HEK293 (cell line): ENCODE measurements at regions not wholly inside any gene's neighbourhood (a gene's known extent, or its start where the extent isn't known, plus 50 kb on each side); places are given as distances from the start of the nearest gene placed in this dataset.

Source experiments
- ZIC2 ChIP-seq: fragments of 450-650 bp; formaldehyde crosslinking; IDR thresholded peaks from 2 replicates; pipeline ENCODE4 v1.5.1; 2016; ENCODE audit warnings: missing biosample characterization, missing genetic modification characterization
- ZNF175 ChIP-seq: fragments of 450-650 bp; formaldehyde crosslinking; IDR thresholded peaks from 2 replicates; pipeline ENCODE4 v1.5.1; 2016; ENCODE audit warnings: missing biosample characterization, missing genetic modification characterization
- ZNF366 ChIP-seq: fragments of 450-650 bp; formaldehyde crosslinking; conservative IDR thresholded peaks from 2 replicates; pipeline ENCODE4 v1.5.1; 2016; ENCODE audit warnings: missing biosample characterization, missing genetic modification characterization
- ZNF664 ChIP-seq: fragments of 450-650 bp; formaldehyde crosslinking; IDR thresholded peaks from 2 replicates; pipeline ENCODE4 v1.5.1; 2016; ENCODE audit warnings: missing biosample characterization, missing genetic modification characterization
- ZNF747 ChIP-seq: fragments of 450-650 bp; formaldehyde crosslinking; IDR thresholded peaks from 2 replicates; pipeline ENCODE4 v1.5.1; 2016; ENCODE audit warnings: missing biosample characterization, missing genetic modification characterization
- ZNF776 ChIP-seq: fragments of 450-650 bp; formaldehyde crosslinking; IDR thresholded peaks from 2 replicates; pipeline ENCODE4 v1.5.0; 2017; ENCODE audit warnings: missing biosample characterization, missing genetic modification characterization, borderline replicate concordance
- TF ChIP-seq, protein P1 (sequence below): fragments of 450-650 bp; formaldehyde crosslinking; IDR thresholded peaks from 2 replicates; pipeline ENCODE4 v1.5.1; 2016; ENCODE audit warnings: missing biosample characterization, missing genetic modification characterization
- TF ChIP-seq, protein P2 (sequence below): fragments of 450-650 bp; formaldehyde crosslinking; IDR thresholded peaks from 2 replicates; pipeline ENCODE4 v1.5.1; 2016; ENCODE audit warnings: missing biosample characterization, missing genetic modification characterization, borderline replicate concordance
- TF ChIP-seq, protein P3 (sequence below): fragments of 450-650 bp; formaldehyde crosslinking; IDR thresholded peaks from 2 replicates; pipeline ENCODE4 v1.5.1; 2016; ENCODE audit warnings: missing biosample characterization, missing genetic modification characterization
- TF ChIP-seq, protein P4 (sequence below): fragments of 450-650 bp; formaldehyde crosslinking; IDR thresholded peaks from 2 replicates; pipeline ENCODE4 v1.5.1; 2016; ENCODE audit warnings: missing biosample characterization, missing genetic modification characterization, low read depth

DNA sequence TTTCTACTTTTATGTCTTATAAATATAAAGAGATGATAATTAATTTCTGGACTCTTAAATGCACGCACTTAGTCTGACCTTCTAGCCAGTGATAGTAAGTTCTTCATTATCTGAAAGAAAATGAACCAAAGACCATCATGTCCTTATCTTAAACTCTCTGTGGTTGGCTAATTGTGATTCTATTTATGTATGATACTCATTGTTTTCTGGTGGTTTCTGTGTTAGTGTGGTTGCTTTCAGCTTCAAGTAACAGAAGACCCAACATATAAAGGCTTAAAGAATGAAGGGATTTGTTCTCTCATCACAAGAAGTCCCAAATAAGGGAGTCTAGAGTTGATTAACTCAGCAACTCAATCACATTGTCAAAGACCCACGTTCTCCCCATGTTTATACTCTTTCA is 225.2 kb upstream of the TANK start:
- TF ChIP-seq, protein P1, sequence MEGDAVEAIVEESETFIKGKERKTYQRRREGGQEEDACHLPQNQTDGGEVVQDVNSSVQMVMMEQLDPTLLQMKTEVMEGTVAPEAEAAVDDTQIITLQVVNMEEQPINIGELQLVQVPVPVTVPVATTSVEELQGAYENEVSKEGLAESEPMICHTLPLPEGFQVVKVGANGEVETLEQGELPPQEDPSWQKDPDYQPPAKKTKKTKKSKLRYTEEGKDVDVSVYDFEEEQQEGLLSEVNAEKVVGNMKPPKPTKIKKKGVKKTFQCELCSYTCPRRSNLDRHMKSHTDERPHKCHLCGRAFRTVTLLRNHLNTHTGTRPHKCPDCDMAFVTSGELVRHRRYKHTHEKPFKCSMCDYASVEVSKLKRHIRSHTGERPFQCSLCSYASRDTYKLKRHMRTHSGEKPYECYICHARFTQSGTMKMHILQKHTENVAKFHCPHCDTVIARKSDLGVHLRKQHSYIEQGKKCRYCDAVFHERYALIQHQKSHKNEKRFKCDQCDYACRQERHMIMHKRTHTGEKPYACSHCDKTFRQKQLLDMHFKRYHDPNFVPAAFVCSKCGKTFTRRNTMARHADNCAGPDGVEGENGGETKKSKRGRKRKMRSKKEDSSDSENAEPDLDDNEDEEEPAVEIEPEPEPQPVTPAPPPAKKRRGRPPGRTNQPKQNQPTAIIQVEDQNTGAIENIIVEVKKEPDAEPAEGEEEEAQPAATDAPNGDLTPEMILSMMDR, result no peak
- TF ChIP-seq ZNF366 (tag by site-specific recombination), result no peak
- no peak for TF ChIP-seq ZIC2 (tag by site-specific recombination)
- TF ChIP-seq ZNF747, result no peak
- TF ChIP-seq, protein P2, sequence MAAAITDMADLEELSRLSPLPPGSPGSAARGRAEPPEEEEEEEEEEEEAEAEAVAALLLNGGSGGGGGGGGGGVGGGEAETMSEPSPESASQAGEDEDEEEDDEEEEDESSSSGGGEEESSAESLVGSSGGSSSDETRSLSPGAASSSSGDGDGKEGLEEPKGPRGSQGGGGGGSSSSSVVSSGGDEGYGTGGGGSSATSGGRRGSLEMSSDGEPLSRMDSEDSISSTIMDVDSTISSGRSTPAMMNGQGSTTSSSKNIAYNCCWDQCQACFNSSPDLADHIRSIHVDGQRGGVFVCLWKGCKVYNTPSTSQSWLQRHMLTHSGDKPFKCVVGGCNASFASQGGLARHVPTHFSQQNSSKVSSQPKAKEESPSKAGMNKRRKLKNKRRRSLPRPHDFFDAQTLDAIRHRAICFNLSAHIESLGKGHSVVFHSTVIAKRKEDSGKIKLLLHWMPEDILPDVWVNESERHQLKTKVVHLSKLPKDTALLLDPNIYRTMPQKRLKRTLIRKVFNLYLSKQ (tag by site-specific recombination), result no peak
- TF ChIP-seq, protein P3, sequence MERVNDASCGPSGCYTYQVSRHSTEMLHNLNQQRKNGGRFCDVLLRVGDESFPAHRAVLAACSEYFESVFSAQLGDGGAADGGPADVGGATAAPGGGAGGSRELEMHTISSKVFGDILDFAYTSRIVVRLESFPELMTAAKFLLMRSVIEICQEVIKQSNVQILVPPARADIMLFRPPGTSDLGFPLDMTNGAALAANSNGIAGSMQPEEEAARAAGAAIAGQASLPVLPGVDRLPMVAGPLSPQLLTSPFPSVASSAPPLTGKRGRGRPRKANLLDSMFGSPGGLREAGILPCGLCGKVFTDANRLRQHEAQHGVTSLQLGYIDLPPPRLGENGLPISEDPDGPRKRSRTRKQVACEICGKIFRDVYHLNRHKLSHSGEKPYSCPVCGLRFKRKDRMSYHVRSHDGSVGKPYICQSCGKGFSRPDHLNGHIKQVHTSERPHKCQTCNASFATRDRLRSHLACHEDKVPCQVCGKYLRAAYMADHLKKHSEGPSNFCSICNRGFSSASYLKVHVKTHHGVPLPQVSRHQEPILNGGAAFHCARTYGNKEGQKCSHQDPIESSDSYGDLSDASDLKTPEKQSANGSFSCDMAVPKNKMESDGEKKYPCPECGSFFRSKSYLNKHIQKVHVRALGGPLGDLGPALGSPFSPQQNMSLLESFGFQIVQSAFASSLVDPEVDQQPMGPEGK (tag by site-specific recombination), result no peak
- TF ChIP-seq, protein P4, sequence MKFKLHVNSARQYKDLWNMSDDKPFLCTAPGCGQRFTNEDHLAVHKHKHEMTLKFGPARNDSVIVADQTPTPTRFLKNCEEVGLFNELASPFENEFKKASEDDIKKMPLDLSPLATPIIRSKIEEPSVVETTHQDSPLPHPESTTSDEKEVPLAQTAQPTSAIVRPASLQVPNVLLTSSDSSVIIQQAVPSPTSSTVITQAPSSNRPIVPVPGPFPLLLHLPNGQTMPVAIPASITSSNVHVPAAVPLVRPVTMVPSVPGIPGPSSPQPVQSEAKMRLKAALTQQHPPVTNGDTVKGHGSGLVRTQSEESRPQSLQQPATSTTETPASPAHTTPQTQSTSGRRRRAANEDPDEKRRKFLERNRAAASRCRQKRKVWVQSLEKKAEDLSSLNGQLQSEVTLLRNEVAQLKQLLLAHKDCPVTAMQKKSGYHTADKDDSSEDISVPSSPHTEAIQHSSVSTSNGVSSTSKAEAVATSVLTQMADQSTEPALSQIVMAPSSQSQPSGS, result no peak
- TF ChIP-seq ZNF776 (tag by site-specific recombination), result no peak
- no peak for TF ChIP-seq ZNF664 (tag by site-specific recombination)
- TF ChIP-seq ZNF175 (tag by site-specific recombination), result no peak
